ENCODE measurements at regions not wholly inside any gene's neighbourhood (a gene's known extent, or its start where the extent isn't known, plus 50 kb on each side); places are given as distances from the start of the nearest gene placed in this dataset.

- TF ChIP-seq CTCF (IDR thresholded peaks at IDR 0.05; ENCODE audit: low read depth, low read length, poor library complexity, severe bottlenecking), result no peak
- TF ChIP-seq EZH2phosphoT487 (IDR thresholded peaks at IDR 0.05; ENCODE audit: borderline replicate concordance, low read length), result no peak
Observed at GRCh38 chr4:138329506-138330070, 87.4 kb upstream of the SLC7A11 start.

Measured in DOHH2 (cell line).